Neural cell (in vitro differentiated cells): ENCODE measurements at regions not wholly inside any gene's neighbourhood (a gene's known extent, or its start where the extent isn't known, plus 50 kb on each side); places are given as distances from the start of the nearest gene placed in this dataset.
A peak's percentile ranks its signal among the peaks of the same experiment; 100 is the strongest.

Source experiments
- H2AFZ ChIP-seq: fragments of 200-600, 300-800 bp; sonication (generic), shearing (Covaris generic); 2 replicates; pipeline ENCODE4 v1.6.0; 2014; ENCODE audit warnings: low read depth, mild to moderate bottlenecking, antibody characterized with exemption, low read length, moderate library complexity
- H3F3A ChIP-seq: fragments of 200-600 bp; shearing (Covaris generic); 2 replicates; pipeline ENCODE4 v1.6.1; 2016; ENCODE audit warnings: mild to moderate bottlenecking, moderate library complexity, mixed read lengths, antibody characterized with exemption, low read length; ENCODE audit not compliant: insufficient read depth, poor library complexity, severe bottlenecking
- H3K27ac ChIP-seq: fragments of 200-600, 300-800 bp; sonication (generic), shearing (Covaris generic); 2 replicates; pipeline ENCODE4 v1.5.1; 2014; ENCODE audit warnings: mild to moderate bottlenecking, low read length, moderate library complexity
- H3K27me3 ChIP-seq: fragments of 300-800, 200-600 bp; sonication (generic), shearing (Covaris generic); 2 replicates; pipeline ENCODE4 v1.6.0; 2014; ENCODE audit warnings: mild to moderate bottlenecking, low read depth, low read length, moderate library complexity; ENCODE audit not compliant: insufficient read depth
- H3K36me3 ChIP-seq: fragments of 300-800, 200-600 bp; sonication (generic), shearing (Covaris generic); 2 replicates; pipeline ENCODE4 v1.5.1; 2014; ENCODE audit warnings: mild to moderate bottlenecking, antibody characterized with exemption, low read length, moderate library complexity; ENCODE audit not compliant: insufficient read depth
- H3K4me2 ChIP-seq: fragments of 300-800, 200-600 bp; sonication (generic), shearing (Covaris generic); 2 replicates; pipeline ENCODE4 v1.6.0; 2014; ENCODE audit warnings: mild to moderate bottlenecking, low read length
- H3K4me3 ChIP-seq: fragments of 300-800, 200-600 bp; sonication (generic), shearing (Covaris generic); 2 replicates; pipeline ENCODE4 v1.5.1; 2014; ENCODE audit warnings: mild to moderate bottlenecking, low read length, moderate library complexity
- H3K79me2 ChIP-seq: fragments of 200-600 bp; shearing (Covaris generic); replicated peaks from 2 replicates; pipeline ENCODE4 v1.6.0; 2014; ENCODE audit warnings: mild to moderate bottlenecking, low read length, moderate library complexity; ENCODE audit not compliant: insufficient read depth
- H3K9ac ChIP-seq: fragments of 300-800, 200-600 bp; sonication (generic), shearing (Covaris generic); 2 replicates; pipeline ENCODE4 v1.6.1; 2016; ENCODE audit warnings: mild to moderate bottlenecking, low read length, mixed read lengths
- H3K9me2 ChIP-seq: fragments of 200-600 bp; shearing (Covaris generic); 2 replicates; pipeline ENCODE4 v1.6.1; 2016; ENCODE audit warnings: mild to moderate bottlenecking, low read length, mixed read lengths; ENCODE audit not compliant: insufficient read depth
- H3K9me3 ChIP-seq: fragments of 200-600, 300-800 bp; sonication (generic), shearing (Covaris generic); 2 replicates; pipeline ENCODE4 v1.6.1; 2016; ENCODE audit warnings: mild to moderate bottlenecking, mixed run types, low read length, moderate library complexity, mixed read lengths
- H4K20me1 ChIP-seq: fragments of 200-600 bp; shearing (Covaris generic); 2 replicates; pipeline ENCODE4 v1.6.1; 2016; ENCODE audit warnings: mild to moderate bottlenecking, mixed run types; ENCODE audit not compliant: insufficient read depth
- EP300 ChIP-seq: fragments of 450-650 bp; conservative IDR thresholded peaks from 2 replicates; pipeline ENCODE4 v1.6.1; 2014; ENCODE audit warnings: antibody characterized with exemption, mild to moderate bottlenecking, moderate library complexity; ENCODE audit not compliant: poor library complexity, severe bottlenecking
- EZH2 ChIP-seq: fragments of 200-600, 300-800 bp; shearing (Covaris generic), sonication (generic); IDR thresholded peaks from 2 replicates; pipeline ENCODE4 v1.6.1; 2014; ENCODE audit warnings: antibody characterized with exemption, low read length, borderline replicate concordance, mild to moderate bottlenecking; ENCODE audit not compliant: insufficient read depth, poor library complexity, severe bottlenecking
- MXI1 ChIP-seq: fragments of 450-650 bp; conservative IDR thresholded peaks from 2 replicates; pipeline ENCODE4 v1.6.1; 2014; ENCODE audit warnings: antibody characterized with exemption, mild to moderate bottlenecking; ENCODE audit not compliant: poor library complexity, severe bottlenecking
- POLR2AphosphoS5 ChIP-seq: IDR thresholded peaks from 2 replicates; pipeline ENCODE4 v1.6.1; 2012
- RAD21 ChIP-seq: fragments of 450-650 bp; conservative IDR thresholded peaks from 2 replicates; pipeline ENCODE4 v1.6.1; 2014; ENCODE audit warnings: antibody characterized with exemption, mild to moderate bottlenecking, moderate library complexity
- SMC3 ChIP-seq: fragments of 450-650 bp; conservative IDR thresholded peaks from 2 replicates; pipeline ENCODE4 v1.6.1; 2014; ENCODE audit warnings: antibody characterized with exemption, mild to moderate bottlenecking, moderate library complexity; ENCODE audit not compliant: poor library complexity
- TAF1 ChIP-seq: IDR thresholded peaks from 2 replicates; pipeline ENCODE4 v1.6.1; 2012; ENCODE audit warnings: low read depth
- TF ChIP-seq, protein P1 (sequence below): IDR thresholded peaks from 2 replicates; pipeline ENCODE4 v1.6.1; 2012; ENCODE audit warnings: borderline replicate concordance
- TF ChIP-seq, protein P2 (sequence below): fragments of 450-650 bp; IDR thresholded peaks from 2 replicates; pipeline ENCODE4 v1.5.1; 2014; ENCODE audit warnings: antibody characterized with exemption, mild to moderate bottlenecking, moderate library complexity; ENCODE audit not compliant: poor library complexity, severe bottlenecking

DNA sequence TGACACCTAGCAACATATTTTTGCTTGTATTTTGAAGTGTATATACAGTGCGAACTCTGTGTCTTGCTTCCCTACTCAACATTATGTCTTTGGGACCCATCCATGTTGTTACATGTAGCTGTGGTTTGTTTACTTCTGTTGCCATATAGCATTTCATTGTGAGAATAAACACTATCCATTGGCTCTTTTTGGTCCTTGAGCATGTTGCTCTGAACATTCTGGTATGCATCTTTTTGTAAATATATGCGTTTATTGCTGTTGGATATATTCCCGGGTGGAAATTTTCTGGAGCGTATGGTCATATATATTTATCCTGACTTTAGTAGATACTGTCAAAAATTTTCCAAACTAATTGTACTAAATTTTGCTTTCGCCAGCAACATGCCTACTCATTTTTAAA is 222.5 kb upstream of the SPTLC3 start:
- TF ChIP-seq SMC3 (no peak), TAF1 (no peak), EP300 (no peak), POLR2AphosphoS5 (no peak), EZH2 (no peak), RAD21 (no peak), MXI1 (no peak)
- TF ChIP-seq, protein P1, sequence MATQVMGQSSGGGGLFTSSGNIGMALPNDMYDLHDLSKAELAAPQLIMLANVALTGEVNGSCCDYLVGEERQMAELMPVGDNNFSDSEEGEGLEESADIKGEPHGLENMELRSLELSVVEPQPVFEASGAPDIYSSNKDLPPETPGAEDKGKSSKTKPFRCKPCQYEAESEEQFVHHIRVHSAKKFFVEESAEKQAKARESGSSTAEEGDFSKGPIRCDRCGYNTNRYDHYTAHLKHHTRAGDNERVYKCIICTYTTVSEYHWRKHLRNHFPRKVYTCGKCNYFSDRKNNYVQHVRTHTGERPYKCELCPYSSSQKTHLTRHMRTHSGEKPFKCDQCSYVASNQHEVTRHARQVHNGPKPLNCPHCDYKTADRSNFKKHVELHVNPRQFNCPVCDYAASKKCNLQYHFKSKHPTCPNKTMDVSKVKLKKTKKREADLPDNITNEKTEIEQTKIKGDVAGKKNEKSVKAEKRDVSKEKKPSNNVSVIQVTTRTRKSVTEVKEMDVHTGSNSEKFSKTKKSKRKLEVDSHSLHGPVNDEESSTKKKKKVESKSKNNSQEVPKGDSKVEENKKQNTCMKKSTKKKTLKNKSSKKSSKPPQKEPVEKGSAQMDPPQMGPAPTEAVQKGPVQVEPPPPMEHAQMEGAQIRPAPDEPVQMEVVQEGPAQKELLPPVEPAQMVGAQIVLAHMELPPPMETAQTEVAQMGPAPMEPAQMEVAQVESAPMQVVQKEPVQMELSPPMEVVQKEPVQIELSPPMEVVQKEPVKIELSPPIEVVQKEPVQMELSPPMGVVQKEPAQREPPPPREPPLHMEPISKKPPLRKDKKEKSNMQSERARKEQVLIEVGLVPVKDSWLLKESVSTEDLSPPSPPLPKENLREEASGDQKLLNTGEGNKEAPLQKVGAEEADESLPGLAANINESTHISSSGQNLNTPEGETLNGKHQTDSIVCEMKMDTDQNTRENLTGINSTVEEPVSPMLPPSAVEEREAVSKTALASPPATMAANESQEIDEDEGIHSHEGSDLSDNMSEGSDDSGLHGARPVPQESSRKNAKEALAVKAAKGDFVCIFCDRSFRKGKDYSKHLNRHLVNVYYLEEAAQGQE: no peak
- TF ChIP-seq, protein P2, sequence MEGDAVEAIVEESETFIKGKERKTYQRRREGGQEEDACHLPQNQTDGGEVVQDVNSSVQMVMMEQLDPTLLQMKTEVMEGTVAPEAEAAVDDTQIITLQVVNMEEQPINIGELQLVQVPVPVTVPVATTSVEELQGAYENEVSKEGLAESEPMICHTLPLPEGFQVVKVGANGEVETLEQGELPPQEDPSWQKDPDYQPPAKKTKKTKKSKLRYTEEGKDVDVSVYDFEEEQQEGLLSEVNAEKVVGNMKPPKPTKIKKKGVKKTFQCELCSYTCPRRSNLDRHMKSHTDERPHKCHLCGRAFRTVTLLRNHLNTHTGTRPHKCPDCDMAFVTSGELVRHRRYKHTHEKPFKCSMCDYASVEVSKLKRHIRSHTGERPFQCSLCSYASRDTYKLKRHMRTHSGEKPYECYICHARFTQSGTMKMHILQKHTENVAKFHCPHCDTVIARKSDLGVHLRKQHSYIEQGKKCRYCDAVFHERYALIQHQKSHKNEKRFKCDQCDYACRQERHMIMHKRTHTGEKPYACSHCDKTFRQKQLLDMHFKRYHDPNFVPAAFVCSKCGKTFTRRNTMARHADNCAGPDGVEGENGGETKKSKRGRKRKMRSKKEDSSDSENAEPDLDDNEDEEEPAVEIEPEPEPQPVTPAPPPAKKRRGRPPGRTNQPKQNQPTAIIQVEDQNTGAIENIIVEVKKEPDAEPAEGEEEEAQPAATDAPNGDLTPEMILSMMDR: no peak

DNA sequence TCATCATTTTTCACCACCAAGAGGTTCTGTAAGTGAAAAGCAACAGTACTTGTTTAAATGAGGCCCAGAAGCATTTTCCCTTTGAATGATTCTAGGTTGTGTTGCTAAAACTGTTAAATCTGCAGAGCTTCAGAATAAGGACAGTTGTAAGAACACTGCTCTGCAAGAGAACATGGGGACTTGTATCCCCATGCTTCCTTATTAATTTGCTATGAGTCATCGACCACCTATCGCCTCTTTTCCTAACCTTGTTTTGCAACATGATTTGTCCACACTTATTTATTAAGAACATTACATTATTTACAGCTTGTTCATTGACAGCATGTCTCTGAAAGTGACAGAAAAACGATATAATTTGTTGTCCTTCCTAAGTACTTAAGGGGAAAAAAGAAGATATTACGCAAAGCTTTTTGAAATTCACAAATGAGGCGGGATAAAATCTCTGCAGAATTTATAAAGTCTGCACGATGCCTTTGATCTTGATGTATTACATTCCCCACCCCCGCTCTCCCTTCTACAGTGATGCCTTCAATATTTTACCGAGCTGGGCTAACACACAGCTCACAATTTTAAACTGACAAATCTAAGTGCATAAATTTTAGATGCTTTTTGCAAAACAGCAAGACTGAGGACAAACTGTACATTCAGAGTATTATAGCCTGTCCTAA is 220.0 kb upstream of the SPTLC3 start:
- no peaks in the 10 kb centered on the region for H4K20me1 ChIP-seq
- no peaks in the 10 kb centered on the region for H3K36me3 ChIP-seq
- H3K9me3 ChIP-seq: no peaks in the 10 kb centered on the region
- no peaks in the 10 kb centered on the region for H3K27me3 ChIP-seq
- no peaks in the 10 kb centered on the region for H3K79me2 ChIP-seq
- H3F3A ChIP-seq: peaks cover 3% of the 10 kb centered on the region
- TF ChIP-seq POLR2AphosphoS5 (no peak), EP300 (no peak), EZH2 (no peak), TAF1 (no peak), SMC3 (no peak), MXI1 (no peak), RAD21 (no peak)
- TF ChIP-seq, protein P1: no peak
- TF ChIP-seq, protein P2: no peak
- H3K9ac ChIP-seq: no peak overlapping the region
- peak overlapping the region; percentile 25 for H3K27ac ChIP-seq
- no peak overlapping the region for H3K4me2 ChIP-seq
- no peaks in the 10 kb centered on the region for H3K9me2 ChIP-seq
- H3K4me3 ChIP-seq: no peak overlapping the region
- H2AFZ ChIP-seq: no peak overlapping the region

More for the DNA sequence above, 222.5 kb upstream of the SPTLC3 start:
- Histone ChIP-seq H3K36me3 (no peaks in the 10 kb centered on the region), H3K79me2 (no peaks in the 10 kb centered on the region), H3K4me2 (no peak overlapping the region), H2AFZ (no peak overlapping the region), H3F3A (peaks cover 3% of the 10 kb centered on the region), H4K20me1 (no peaks in the 10 kb centered on the region), H3K4me3 (no peak overlapping the region), H3K9ac (no peak overlapping the region), H3K9me3 (no peaks in the 10 kb centered on the region), H3K27ac (no peak overlapping the region), H3K27me3 (no peaks in the 10 kb centered on the region), H3K9me2 (no peaks in the 10 kb centered on the region)
